WTC11 (cell line): ENCODE measurements at regions not wholly inside any gene's neighbourhood (a gene's known extent, or its start where the extent isn't known, plus 50 kb on each side); places are given as distances from the start of the nearest gene placed in this dataset.

Source experiments
- CREB1 ChIP-seq: sonication (generic); formaldehyde crosslinking; IDR thresholded peaks from 2 replicates; pipeline ENCODE4 v1.8.0; 2023; ENCODE audit warnings: mild to moderate bottlenecking, missing genetic modification reagents
- CREM ChIP-seq: sonication (generic); formaldehyde crosslinking; IDR thresholded peaks from 2 replicates; pipeline ENCODE4 v1.8.1; 2022; ENCODE audit warnings: mild to moderate bottlenecking, missing genetic modification reagents, moderate library complexity
- FOXJ3 ChIP-seq: sonication (generic); formaldehyde crosslinking; IDR thresholded peaks from 2 replicates; pipeline ENCODE4 v1.9.0; 2021; ENCODE audit warnings: missing genetic modification reagents, mild to moderate bottlenecking, borderline replicate concordance
- MAX ChIP-seq: sonication (generic); formaldehyde crosslinking; IDR thresholded peaks from 2 replicates; pipeline ENCODE4 v1.8.0; 2022; ENCODE audit warnings: mild to moderate bottlenecking, missing genetic modification reagents
- MYBL2 ChIP-seq: sonication (generic); formaldehyde crosslinking; IDR thresholded peaks from 2 replicates; pipeline ENCODE4 v1.8.1; 2023; ENCODE audit warnings: mild to moderate bottlenecking, moderate library complexity, missing genetic modification reagents
- NR2C2 ChIP-seq: sonication (generic); formaldehyde crosslinking; IDR thresholded peaks from 2 replicates; pipeline ENCODE4 v1.8.0; 2022; ENCODE audit warnings: mild to moderate bottlenecking, missing genetic modification reagents
- TEAD1 ChIP-seq: sonication (generic); formaldehyde crosslinking; IDR thresholded peaks from 2 replicates; pipeline ENCODE4 v1.8.0; 2022; ENCODE audit warnings: mild to moderate bottlenecking, missing genetic modification reagents
- TEAD4 ChIP-seq: sonication (generic); formaldehyde crosslinking; IDR thresholded peaks from 2 replicates; pipeline ENCODE4 v1.8.0; 2022; ENCODE audit warnings: mild to moderate bottlenecking, missing genetic modification reagents
- ZNF263 ChIP-seq: sonication (generic); formaldehyde crosslinking; IDR thresholded peaks from 2 replicates; pipeline ENCODE4 v1.8.1; 2022; ENCODE audit warnings: low read depth, mild to moderate bottlenecking, moderate library complexity, missing genetic modification reagents
- TF ChIP-seq, protein P1 (sequence below): fragments of 200-600 bp; IDR thresholded peaks from 2 replicates; pipeline ENCODE4 v1.8.0; 2022; ENCODE audit warnings: antibody characterized with exemption
- TF ChIP-seq, protein P2 (sequence below): sonication (generic); formaldehyde crosslinking; IDR thresholded peaks from 2 replicates; pipeline ENCODE4 v1.8.1; 2023; ENCODE audit warnings: mild to moderate bottlenecking, missing genetic modification reagents

GRCh38 chr9:30349526-30350513, 2034.6 kb upstream of the ACO1 start:
- TF ChIP-seq CREM (CRISPR knock-in tag) (no peak), TEAD4 (CRISPR knock-in tag) (no peak), MYBL2 (CRISPR knock-in tag) (no peak), MAX (no peak), CREB1 (CRISPR knock-in tag) (no peak), FOXJ3 (CRISPR knock-in tag) (no peak), ZNF263 (no peak), TEAD1 (CRISPR knock-in tag) (no peak), NR2C2 (no peak)
- TF ChIP-seq, protein P1, sequence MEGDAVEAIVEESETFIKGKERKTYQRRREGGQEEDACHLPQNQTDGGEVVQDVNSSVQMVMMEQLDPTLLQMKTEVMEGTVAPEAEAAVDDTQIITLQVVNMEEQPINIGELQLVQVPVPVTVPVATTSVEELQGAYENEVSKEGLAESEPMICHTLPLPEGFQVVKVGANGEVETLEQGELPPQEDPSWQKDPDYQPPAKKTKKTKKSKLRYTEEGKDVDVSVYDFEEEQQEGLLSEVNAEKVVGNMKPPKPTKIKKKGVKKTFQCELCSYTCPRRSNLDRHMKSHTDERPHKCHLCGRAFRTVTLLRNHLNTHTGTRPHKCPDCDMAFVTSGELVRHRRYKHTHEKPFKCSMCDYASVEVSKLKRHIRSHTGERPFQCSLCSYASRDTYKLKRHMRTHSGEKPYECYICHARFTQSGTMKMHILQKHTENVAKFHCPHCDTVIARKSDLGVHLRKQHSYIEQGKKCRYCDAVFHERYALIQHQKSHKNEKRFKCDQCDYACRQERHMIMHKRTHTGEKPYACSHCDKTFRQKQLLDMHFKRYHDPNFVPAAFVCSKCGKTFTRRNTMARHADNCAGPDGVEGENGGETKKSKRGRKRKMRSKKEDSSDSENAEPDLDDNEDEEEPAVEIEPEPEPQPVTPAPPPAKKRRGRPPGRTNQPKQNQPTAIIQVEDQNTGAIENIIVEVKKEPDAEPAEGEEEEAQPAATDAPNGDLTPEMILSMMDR = no peak
- TF ChIP-seq, protein P2, sequence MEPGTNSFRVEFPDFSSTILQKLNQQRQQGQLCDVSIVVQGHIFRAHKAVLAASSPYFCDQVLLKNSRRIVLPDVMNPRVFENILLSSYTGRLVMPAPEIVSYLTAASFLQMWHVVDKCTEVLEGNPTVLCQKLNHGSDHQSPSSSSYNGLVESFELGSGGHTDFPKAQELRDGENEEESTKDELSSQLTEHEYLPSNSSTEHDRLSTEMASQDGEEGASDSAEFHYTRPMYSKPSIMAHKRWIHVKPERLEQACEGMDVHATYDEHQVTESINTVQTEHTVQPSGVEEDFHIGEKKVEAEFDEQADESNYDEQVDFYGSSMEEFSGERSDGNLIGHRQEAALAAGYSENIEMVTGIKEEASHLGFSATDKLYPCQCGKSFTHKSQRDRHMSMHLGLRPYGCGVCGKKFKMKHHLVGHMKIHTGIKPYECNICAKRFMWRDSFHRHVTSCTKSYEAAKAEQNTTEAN (CRISPR knock-in tag) = no peak
